ENCODE measurements at regions not wholly inside any gene's neighbourhood (a gene's known extent, or its start where the extent isn't known, plus 50 kb on each side); places are given as distances from the start of the nearest gene placed in this dataset.

GRCh38 chr21:28214786-28215185 lies 777.9 kb downstream of the LTN1 start:
- no peak for TF ChIP-seq CTCF (IDR thresholded peaks at IDR 0.05; ENCODE audit: insufficient read depth, low read length, poor library complexity, severe bottlenecking)
- TF ChIP-seq EZH2phosphoT487 (conservative IDR thresholded peaks at IDR 0.05; ENCODE audit: low read length): no peak
